OCI-LY7 (cell line): ENCODE measurements at regions not wholly inside any gene's neighbourhood (a gene's known extent, or its start where the extent isn't known, plus 50 kb on each side); places are given as distances from the start of the nearest gene placed in this dataset.

Experiments used
- BruUV-seq: library from RNA; stranded (reverse); fragments of 400-500 nt; replicated peaks from 2 replicates; lab custom pipeline; 2021; lab: Mats Ljungman, UMichigan
- CTCF ChIA-PET: fragments of 300-600 bp; sonication (Branson Sonifier 250); formaldehyde crosslinking; loops from one replicate; lab custom pipeline; 2022; ENCODE audit warnings: antibody characterized with exemption; ENCODE audit not compliant: unreplicated experiment; lab: Charles Lee
- POLR2A ChIA-PET: fragments of 300-600 bp; sonication (Branson Sonifier 250); formaldehyde crosslinking; loops from one replicate; lab custom pipeline; 2022; ENCODE audit warnings: antibody characterized with exemption; lab: Charles Lee
- DNase-seq: peaks from one replicate; pipeline ENCODE4 v3.0.0-alpha.2; 2015; ENCODE audit warnings: low spot score
- H2AFZ ChIP-seq: fragments of 200-600 bp; sonication (generic), shearing (Covaris generic); 2 replicates; pipeline ENCODE4 v1.6.1; 2014; ENCODE audit warnings: mild to moderate bottlenecking, antibody characterized with exemption, low read length, moderate library complexity
- H3K27ac ChIP-seq: fragments of 200-600 bp; sonication (generic); 2 replicates; pipeline ENCODE4 v1.5.1; 2014; ENCODE audit warnings: mixed run types, low read depth, mild to moderate bottlenecking, moderate library complexity, low read length, inconsistent platforms; ENCODE audit not compliant: poor library complexity, severe bottlenecking
- H3K36me3 ChIP-seq: fragments of 200-600 bp; sonication (generic); 2 replicates; pipeline ENCODE4 v1.6.1; 2014; ENCODE audit warnings: mild to moderate bottlenecking, antibody characterized with exemption, low read length, moderate library complexity, mixed read lengths; ENCODE audit not compliant: insufficient read depth
- H3K4me1 ChIP-seq: fragments of 200-600 bp; sonication (generic); 2 replicates; pipeline ENCODE4 v1.5.1; 2014; ENCODE audit warnings: mild to moderate bottlenecking, low read length; ENCODE audit not compliant: insufficient read depth, poor library complexity, severe bottlenecking
- H3K4me2 ChIP-seq: fragments of 200-600 bp; sonication (generic); 2 replicates; pipeline ENCODE4 v1.6.1; 2014; ENCODE audit warnings: mild to moderate bottlenecking, low read length
- H3K4me3 ChIP-seq: fragments of 200-600 bp; sonication (generic); 2 replicates; pipeline ENCODE4 v1.5.1; 2014; ENCODE audit warnings: mild to moderate bottlenecking, low read depth, low read length; ENCODE audit not compliant: poor library complexity, severe bottlenecking
- H3K79me2 ChIP-seq: fragments of 200-600 bp; sonication (generic); 2 replicates; pipeline ENCODE4 v1.6.1; 2016; ENCODE audit warnings: low read depth, mild to moderate bottlenecking, low read length, moderate library complexity, mixed read lengths; ENCODE audit not compliant: insufficient read depth
- H3K9me2 ChIP-seq: fragments of 200-600 bp; sonication (generic); 2 replicates; pipeline ENCODE4 v1.6.1; 2016; ENCODE audit warnings: mild to moderate bottlenecking, low read length, mixed read lengths; ENCODE audit not compliant: insufficient read depth
- H3K9me3 ChIP-seq: fragments of 200-600 bp; sonication (generic); 2 replicates; pipeline ENCODE4 v1.6.1; 2014; ENCODE audit warnings: mild to moderate bottlenecking, mixed run types, low read length, mixed read lengths
- H4K20me1 ChIP-seq: fragments of 200-600 bp; sonication (generic); 2 replicates; pipeline ENCODE4 v1.6.1; 2014; ENCODE audit warnings: mild to moderate bottlenecking, antibody characterized with exemption, low read length, moderate library complexity, mixed read lengths; ENCODE audit not compliant: insufficient read depth
- CTCF ChIP-seq: fragments of 200-600 bp; sonication (generic); conservative IDR thresholded peaks from 2 replicates; pipeline ENCODE4 v1.5.1; 2014; ENCODE audit warnings: mild to moderate bottlenecking, antibody characterized with exemption, low read length, moderate library complexity, mixed read lengths
- EZH2phosphoT487 ChIP-seq: fragments of 200-600 bp; sonication (generic); IDR thresholded peaks from 2 replicates; pipeline ENCODE4 v1.6.1; 2018; ENCODE audit warnings: low read depth, borderline replicate concordance, mild to moderate bottlenecking, mixed run types, antibody characterized with exemption, low read length, moderate library complexity, mixed read lengths
- intact Hi-C: fragments of 100-400 bp; cut with micrococcal nuclease; formaldehyde crosslinking; loops from one replicate; pipeline ENCODE4 v1.10.0; 2022; ENCODE audit not compliant: unreplicated experiment

DNA sequence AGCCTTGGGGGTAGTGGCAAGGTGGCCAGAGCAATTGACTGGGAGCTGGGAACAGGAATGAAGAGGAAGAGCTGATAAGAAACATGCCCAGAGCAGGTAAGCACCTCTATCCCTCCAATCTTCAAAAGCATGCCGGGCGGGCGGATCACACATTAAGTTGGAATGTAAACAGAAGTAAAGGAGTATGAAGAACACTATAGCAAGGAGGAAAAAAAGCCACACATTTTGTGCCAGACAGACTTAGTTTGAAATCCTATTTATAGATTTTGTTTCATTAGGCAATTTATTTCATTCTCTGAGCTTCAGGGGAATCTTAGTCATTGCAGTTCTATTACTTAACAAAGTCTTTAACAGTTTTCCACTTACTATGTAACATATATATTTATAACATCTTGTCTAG lies 173.9 kb upstream of the TNC start:
- no TSS peak for BruUV-seq
- no peaks in the 10 kb centered on the region for H3K79me2 ChIP-seq
- no peaks in the 10 kb centered on the region for H4K20me1 ChIP-seq
- CTCF ChIA-PET = no interaction called here
- no peaks in the 10 kb centered on the region for H3K36me3 ChIP-seq
- no peak for DNase-seq
- H3K27ac ChIP-seq = no peak overlapping the region
- H3K9me2 ChIP-seq = no peaks in the 10 kb centered on the region
- H3K4me2 ChIP-seq = no peak overlapping the region
- H3K4me1 ChIP-seq = no peaks in the 10 kb centered on the region
- POLR2A ChIA-PET = no interaction called here
- intact Hi-C loops = no loop called here
- TF ChIP-seq CTCF (no peak), EZH2phosphoT487 (no peak)
- H3K4me3 ChIP-seq = no peak overlapping the region
- H2AFZ ChIP-seq = no peak overlapping the region
- H3K9me3 ChIP-seq = no peaks in the 10 kb centered on the region

GRCh38 chr9:115292584-115293279 lies 174.8 kb upstream of the TNC start:
- TF ChIP-seq EZH2phosphoT487 (no peak), CTCF (no peak)
- no TSS peak for BruUV-seq

DNA sequence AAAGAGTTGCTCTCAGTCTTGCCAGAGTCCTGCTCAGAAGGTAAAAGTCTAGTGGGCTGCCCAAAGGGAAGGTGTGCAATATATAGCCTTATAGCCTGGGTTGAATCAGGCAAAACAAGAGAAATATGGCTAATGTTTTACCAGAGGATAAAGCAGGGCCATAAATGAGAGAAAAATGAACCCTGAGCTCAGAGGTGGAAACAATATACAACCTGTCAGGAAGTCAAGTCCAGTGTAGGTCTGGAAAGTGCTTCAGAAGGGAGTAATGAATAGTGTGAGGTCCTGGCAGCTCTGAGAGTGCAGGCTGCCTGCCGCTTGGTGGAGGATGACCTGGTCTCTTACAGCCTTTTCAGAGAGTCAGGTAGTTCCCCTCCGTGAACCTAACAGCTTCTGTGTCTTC lies 177.8 kb upstream of the TNC start:
- Histone ChIP-seq H3K9me2 (no peaks in the 10 kb centered on the region), H3K4me3 (no peak overlapping the region), H3K4me1 (no peaks in the 10 kb centered on the region), H3K36me3 (no peaks in the 10 kb centered on the region), H2AFZ (no peak overlapping the region), H3K79me2 (no peaks in the 10 kb centered on the region), H3K9me3 (no peaks in the 10 kb centered on the region), H3K27ac (no peak overlapping the region), H3K4me2 (no peak overlapping the region), H4K20me1 (no peaks in the 10 kb centered on the region)
- no peak for DNase-seq
- no TSS peak for BruUV-seq
- intact Hi-C loops = no loop called here
- no peak for TF ChIP-seq CTCF
- no peak for TF ChIP-seq EZH2phosphoT487
- ChIA-PET POLR2A (interaction anchor here (2.2 kb wide), 1 partner anchor 10 kb away, joined by 5 read pairs; no protein-coding TSS in a partner anchor), CTCF (no interaction called here)

More at GRCh38 chr9:115292584-115293279, 174.8 kb upstream of the TNC start:
- Histone ChIP-seq H3K9me3 (no peaks in the 10 kb centered on the region), H3K27ac (no peak overlapping the region), H3K79me2 (no peaks in the 10 kb centered on the region), H4K20me1 (no peaks in the 10 kb centered on the region), H2AFZ (no peak overlapping the region), H3K9me2 (no peaks in the 10 kb centered on the region), H3K36me3 (no peaks in the 10 kb centered on the region), H3K4me2 (no peak overlapping the region), H3K4me1 (no peaks in the 10 kb centered on the region), H3K4me3 (no peak overlapping the region)
- no peak for DNase-seq
- POLR2A ChIA-PET = interaction anchor here (1.4 kb wide), 1 partner anchor 13 kb away, joined by 3 read pairs; no protein-coding TSS in a partner anchor
- intact Hi-C loops = no loop called here
- CTCF ChIA-PET = no interaction called here
